ENCODE measurements at regions not wholly inside any gene's neighbourhood (a gene's known extent, or its start where the extent isn't known, plus 50 kb on each side); places are given as distances from the start of the nearest gene placed in this dataset.
"Not testable (repeated sequence)": the region's sequence is repeated elsewhere in the genome, so short reads cannot be mapped to it uniquely, and the experiment has no call there.

- Mint-ChIP-seq H3K36me3 (ENCODE audit: low read depth) (peaks cover 2% of the 10 kb centered on the region), H3K4me1 (no peaks in the 10 kb centered on the region), H3K9me3 (peaks cover 3% of the 10 kb centered on the region), H3K4me3 (no peak overlapping the region), H3K27ac (ENCODE audit: unreplicated experiment) (no peak overlapping the region), H3K27me3 (ENCODE audit: low read depth) (no peaks in the 10 kb centered on the region)
- DNase-seq (ENCODE audit: low read depth, low spot score): no peak
- no peak for TF ChIP-seq CTCF (conservative IDR thresholded peaks at IDR 0.05)
These were observed 116.6 kb upstream of the STARD4 start for GRCh38 chr5:111628901-111629300.

GRCh38 chr5:111627862-111628261 lies 115.5 kb upstream of the STARD4 start:
- TF ChIP-seq CTCF (conservative IDR thresholded peaks at IDR 0.05): no peak
- H3K27ac Mint-ChIP-seq (ENCODE audit: unreplicated experiment): no peak overlapping the region
- DNase-seq (ENCODE audit: low read depth, low spot score): no peak
- peaks cover 3% of the 10 kb centered on the region for H3K9me3 Mint-ChIP-seq
- no peaks in the 10 kb centered on the region for H3K4me1 Mint-ChIP-seq
- H3K4me3 Mint-ChIP-seq: no peak overlapping the region
- peaks cover 2% of the 10 kb centered on the region for H3K36me3 Mint-ChIP-seq (ENCODE audit: low read depth)
- no peaks in the 10 kb centered on the region for H3K27me3 Mint-ChIP-seq (ENCODE audit: low read depth)

- no peak overlapping the region for H3K4me3 Mint-ChIP-seq
- H3K36me3 Mint-ChIP-seq (ENCODE audit: low read depth): peaks cover 2% of the 10 kb centered on the region
These were observed 114.3 kb upstream of the STARD4 start for GRCh38 chr5:111626473-111627148.

GRCh38 chr5:111618623-111619271 lies 106.4 kb upstream of the STARD4 start:
- Mint-ChIP-seq H3K27ac (ENCODE audit: unreplicated experiment) (peak overlapping the region; percentile 92), H3K4me1 (peaks cover 14% of the 10 kb centered on the region)

More at GRCh38 chr5:111626473-111627148, 114.3 kb upstream of the STARD4 start:
- no peaks in the 10 kb centered on the region for H3K4me1 Mint-ChIP-seq
- TF ChIP-seq CTCF (conservative IDR thresholded peaks at IDR 0.05): no peak
- H3K27me3 Mint-ChIP-seq (ENCODE audit: low read depth): no peaks in the 10 kb centered on the region
- H3K9me3 Mint-ChIP-seq: peaks cover 3% of the 10 kb centered on the region
- no peak for DNase-seq (ENCODE audit: low read depth, low spot score)
- H3K27ac Mint-ChIP-seq (ENCODE audit: unreplicated experiment): no peak overlapping the region

GRCh38 chr5:111615054-111615453 lies 102.7 kb upstream of the STARD4 start:
- no peak for DNase-seq (ENCODE audit: low read depth, low spot score)
- H3K27ac Mint-ChIP-seq (ENCODE audit: unreplicated experiment): no peak overlapping the region
- no peaks in the 10 kb centered on the region for H3K27me3 Mint-ChIP-seq (ENCODE audit: low read depth)
- no peak overlapping the region for H3K4me3 Mint-ChIP-seq
- peaks cover 14% of the 10 kb centered on the region for H3K4me1 Mint-ChIP-seq
- peaks cover 7% of the 10 kb centered on the region for H3K9me3 Mint-ChIP-seq
- H3K36me3 Mint-ChIP-seq (ENCODE audit: low read depth): peaks cover 4% of the 10 kb centered on the region
- no peak for TF ChIP-seq CTCF (conservative IDR thresholded peaks at IDR 0.05)

More at GRCh38 chr5:111618623-111619271, 106.4 kb upstream of the STARD4 start:
- Mint-ChIP-seq H3K9me3 (no peaks in the 10 kb centered on the region), H3K4me3 (no peak overlapping the region), H3K27me3 (ENCODE audit: low read depth) (no peaks in the 10 kb centered on the region), H3K36me3 (ENCODE audit: low read depth) (no peaks in the 10 kb centered on the region)
- no peak for TF ChIP-seq CTCF (conservative IDR thresholded peaks at IDR 0.05)
- DNase-seq (ENCODE audit: low read depth, low spot score): no peak

GRCh38 chr5:111612013-111612630 lies 99.8 kb upstream of the STARD4 start:
- H3K27me3 Mint-ChIP-seq (ENCODE audit: low read depth); H3K4me1 Mint-ChIP-seq; H3K9me3 Mint-ChIP-seq; H3K36me3 Mint-ChIP-seq (ENCODE audit: low read depth); H3K27ac Mint-ChIP-seq (ENCODE audit: unreplicated experiment); H3K4me3 Mint-ChIP-seq; DNase-seq (ENCODE audit: low read depth, low spot score): not testable (repeated sequence)
